ENCODE measurements at regions not wholly inside any gene's neighbourhood (a gene's known extent, or its start where the extent isn't known, plus 50 kb on each side); places are given as distances from the start of the nearest gene placed in this dataset.

- no peak for TF ChIP-seq USF2 (IDR thresholded peaks at IDR 0.05; ENCODE audit: low read depth, low read length)
- TF ChIP-seq POLR2A (IDR thresholded peaks at IDR 0.05; ENCODE audit: low read depth, low read length) = no peak
- TF ChIP-seq MXI1 (IDR thresholded peaks at IDR 0.05; ENCODE audit: borderline replicate concordance, low read depth, low read length) = no peak
- TF ChIP-seq RAD21 (IDR thresholded peaks at IDR 0.05; ENCODE audit: low read length) = no peak
- no peak for TF ChIP-seq ELK1 (IDR thresholded peaks at IDR 0.05; ENCODE audit: borderline replicate concordance, low read depth, low read length)
- no peak for TF ChIP-seq RCOR1 (IDR thresholded peaks at IDR 0.05; ENCODE audit: insufficient replicate concordance, low read length)
- TF ChIP-seq CTCF (conservative IDR thresholded peaks at IDR 0.05; ENCODE audit: low read depth, low read length) = no peak
- TF ChIP-seq MAZ (IDR thresholded peaks at IDR 0.05; ENCODE audit: borderline replicate concordance, low read depth, low read length) = no peak
- no peak for TF ChIP-seq CEBPB (IDR thresholded peaks at IDR 0.05; ENCODE audit: low read depth, low read length)
- TF ChIP-seq BHLHE40 (IDR thresholded peaks at IDR 0.05; ENCODE audit: low read depth, low read length) = no peak
- no peak for TF ChIP-seq RFX5 (IDR thresholded peaks at IDR 0.05; ENCODE audit: low read depth, low read length)
These were observed 524.2 kb downstream of the TMTC2 start for GRCh38 chr12:83210933-83211332.

All from IMR-90 (cell line).